DND-41 (cell line): ENCODE measurements at regions not wholly inside any gene's neighbourhood (a gene's known extent, or its start where the extent isn't known, plus 50 kb on each side); places are given as distances from the start of the nearest gene placed in this dataset.

Source experiments
- ATAC-seq: fragments of 200-7000 bp; cut with Tn5 transposase; 3 replicates; pipeline ENCODE4 v1.9.1; 2021; ENCODE audit warnings: low read depth; ENCODE audit not compliant: insufficient read depth
- DNase-seq: peaks from one replicate; pipeline ENCODE4 v3.0.0-alpha.2; 2020
- H2AFZ ChIP-seq: 2 replicates; pipeline ENCODE4 v1.6.0; 2012; ENCODE audit warnings: low read depth, low read length
- H3K27ac ChIP-seq: 2 replicates; pipeline ENCODE4 v1.5.1; 2012; ENCODE audit warnings: low read length, inconsistent platforms
- H3K27me3 ChIP-seq: fragments of 200-600 bp; sonication (generic); 2 replicates; pipeline ENCODE4 v1.6.0; 2012; ENCODE audit warnings: low read length, mild to moderate bottlenecking, inconsistent platforms; ENCODE audit not compliant: insufficient read depth, poor library complexity
- H3K36me3 ChIP-seq: 2 replicates; pipeline ENCODE4 v1.5.1; 2012; ENCODE audit warnings: low read length, inconsistent platforms; ENCODE audit not compliant: insufficient read depth
- H3K4me1 ChIP-seq: 2 replicates; pipeline ENCODE4 v1.5.1; 2012; ENCODE audit warnings: mild to moderate bottlenecking, low read length; ENCODE audit not compliant: insufficient read depth
- H3K4me2 ChIP-seq: 2 replicates; pipeline ENCODE4 v1.6.0; 2012; ENCODE audit warnings: mild to moderate bottlenecking, moderate library complexity, low read length, inconsistent platforms; ENCODE audit not compliant: insufficient read depth
- H3K4me3 ChIP-seq, 2 experiments: fragments of 200-600 bp in 1 of 2; shearing (Covaris generic) in 1 of 2; 2 replicates each; pipeline ENCODE4 v1.5.1; 2012 to 2016; ENCODE audit warnings: inconsistent platforms in 2 of 2, low read length in 2 of 2, mild to moderate bottlenecking in 2 of 2, low read depth in 1 of 2, moderate library complexity in 1 of 2
- H3K79me2 ChIP-seq: 2 replicates; pipeline ENCODE4 v1.6.0; 2012; ENCODE audit warnings: low read length, inconsistent platforms; ENCODE audit not compliant: insufficient read depth
- H3K9ac ChIP-seq: 2 replicates; pipeline ENCODE4 v1.6.0; 2012; ENCODE audit warnings: low read depth, mild to moderate bottlenecking, inconsistent platforms, low read length, moderate library complexity
- H3K9me3 ChIP-seq: 2 replicates; pipeline ENCODE4 v1.5.1; 2012; ENCODE audit warnings: low read length, moderate library complexity, mild to moderate bottlenecking, inconsistent platforms; ENCODE audit not compliant: insufficient read depth, severe bottlenecking
- H4K20me1 ChIP-seq: 2 replicates; pipeline ENCODE4 v1.6.0; 2012; ENCODE audit warnings: low read length; ENCODE audit not compliant: insufficient read depth
- EZH2 ChIP-seq: IDR thresholded peaks from 3 replicates; pipeline ENCODE4 v1.6.1; 2012; ENCODE audit warnings: borderline replicate concordance, low read depth, mild to moderate bottlenecking, moderate library complexity, low read length, inconsistent platforms; ENCODE audit not compliant: severe bottlenecking
- TF ChIP-seq, protein P1 (sequence below): IDR thresholded peaks from 2 replicates; pipeline ENCODE4 v1.5.1; 2012; ENCODE audit warnings: borderline replicate concordance, low read length, moderate library complexity, mild to moderate bottlenecking; ENCODE audit not compliant: poor library complexity, severe bottlenecking; ENCODE audit errors: extremely low read depth

- Histone ChIP-seq H3K4me3 (no peak overlapping the region), H3K4me2 (no peak overlapping the region), H3K27ac (no peak overlapping the region), H3K79me2 (no peaks in the 10 kb centered on the region), H3K9ac (no peak overlapping the region), H3K27me3 (no peaks in the 10 kb centered on the region), H3K9me3 (no peaks in the 10 kb centered on the region), H4K20me1 (no peaks in the 10 kb centered on the region), H3K36me3 (no peaks in the 10 kb centered on the region), H3K4me1 (no peaks in the 10 kb centered on the region), H2AFZ (no peak overlapping the region)
- TF ChIP-seq, protein P1, sequence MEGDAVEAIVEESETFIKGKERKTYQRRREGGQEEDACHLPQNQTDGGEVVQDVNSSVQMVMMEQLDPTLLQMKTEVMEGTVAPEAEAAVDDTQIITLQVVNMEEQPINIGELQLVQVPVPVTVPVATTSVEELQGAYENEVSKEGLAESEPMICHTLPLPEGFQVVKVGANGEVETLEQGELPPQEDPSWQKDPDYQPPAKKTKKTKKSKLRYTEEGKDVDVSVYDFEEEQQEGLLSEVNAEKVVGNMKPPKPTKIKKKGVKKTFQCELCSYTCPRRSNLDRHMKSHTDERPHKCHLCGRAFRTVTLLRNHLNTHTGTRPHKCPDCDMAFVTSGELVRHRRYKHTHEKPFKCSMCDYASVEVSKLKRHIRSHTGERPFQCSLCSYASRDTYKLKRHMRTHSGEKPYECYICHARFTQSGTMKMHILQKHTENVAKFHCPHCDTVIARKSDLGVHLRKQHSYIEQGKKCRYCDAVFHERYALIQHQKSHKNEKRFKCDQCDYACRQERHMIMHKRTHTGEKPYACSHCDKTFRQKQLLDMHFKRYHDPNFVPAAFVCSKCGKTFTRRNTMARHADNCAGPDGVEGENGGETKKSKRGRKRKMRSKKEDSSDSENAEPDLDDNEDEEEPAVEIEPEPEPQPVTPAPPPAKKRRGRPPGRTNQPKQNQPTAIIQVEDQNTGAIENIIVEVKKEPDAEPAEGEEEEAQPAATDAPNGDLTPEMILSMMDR = no peak
- no peak for TF ChIP-seq EZH2
- ATAC-seq = no peak
- DNase-seq = no peak
Measured at GRCh38 chr12:13676880-13677279, 304.5 kb downstream of the GRIN2B start.

DNA sequence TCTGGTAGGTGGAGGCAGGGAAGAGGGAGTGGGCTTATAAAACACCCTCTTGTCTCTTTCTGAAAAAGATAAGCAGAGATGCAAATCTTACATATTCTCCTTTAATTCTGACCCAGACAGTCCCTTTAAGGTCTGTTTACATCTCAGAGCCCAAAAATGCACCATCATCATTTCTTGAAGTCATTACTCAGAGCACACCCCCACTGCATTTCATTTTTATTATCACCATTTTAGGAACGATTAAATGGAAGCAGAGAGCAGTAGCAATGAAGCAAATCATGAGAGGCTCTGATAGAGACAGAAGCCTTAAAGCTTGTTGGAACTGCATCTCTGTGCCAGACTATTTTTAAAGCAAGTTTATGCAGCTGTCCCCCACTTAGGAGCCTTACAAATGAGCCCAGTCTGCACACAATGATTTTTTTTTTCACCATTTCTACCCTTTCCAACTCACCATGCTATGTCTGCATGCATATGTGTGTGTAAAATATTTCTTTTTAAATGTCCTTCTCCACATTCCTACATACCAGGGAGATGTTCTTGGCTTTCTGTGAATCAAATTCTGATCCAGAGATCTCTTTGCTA lies 311.0 kb downstream of the GRIN2B start:
- Histone ChIP-seq H3K9me3 (no peaks in the 10 kb centered on the region), H3K9ac (no peak overlapping the region), H3K27me3 (peaks cover 2% of the 10 kb centered on the region), H3K4me3 (no peak overlapping the region), H3K79me2 (no peaks in the 10 kb centered on the region), H3K27ac (no peak overlapping the region), H3K4me1 (no peaks in the 10 kb centered on the region), H3K36me3 (no peaks in the 10 kb centered on the region), H4K20me1 (no peaks in the 10 kb centered on the region), H2AFZ (no peak overlapping the region), H3K4me2 (no peak overlapping the region)
- no peak for TF ChIP-seq EZH2
- TF ChIP-seq, protein P1 = no peak
- no peak for ATAC-seq
- no peak for DNase-seq

GRCh38 chr12:13668880-13669279 lies 312.5 kb downstream of the GRIN2B start:
- no peak for DNase-seq
- peaks cover 2% of the 10 kb centered on the region for H3K27me3 ChIP-seq
- H3K4me1 ChIP-seq = no peaks in the 10 kb centered on the region
- H3K79me2 ChIP-seq = no peaks in the 10 kb centered on the region
- H3K9ac ChIP-seq = no peak overlapping the region
- H2AFZ ChIP-seq = no peak overlapping the region
- H3K36me3 ChIP-seq = no peaks in the 10 kb centered on the region
- H3K9me3 ChIP-seq = no peaks in the 10 kb centered on the region
- TF ChIP-seq EZH2 = no peak
- TF ChIP-seq, protein P1 = no peak
- H3K27ac ChIP-seq = no peak overlapping the region
- no peak overlapping the region for H3K4me2 ChIP-seq
- no peak overlapping the region for H3K4me3 ChIP-seq
- H4K20me1 ChIP-seq = no peaks in the 10 kb centered on the region
- ATAC-seq = no peak

DNA sequence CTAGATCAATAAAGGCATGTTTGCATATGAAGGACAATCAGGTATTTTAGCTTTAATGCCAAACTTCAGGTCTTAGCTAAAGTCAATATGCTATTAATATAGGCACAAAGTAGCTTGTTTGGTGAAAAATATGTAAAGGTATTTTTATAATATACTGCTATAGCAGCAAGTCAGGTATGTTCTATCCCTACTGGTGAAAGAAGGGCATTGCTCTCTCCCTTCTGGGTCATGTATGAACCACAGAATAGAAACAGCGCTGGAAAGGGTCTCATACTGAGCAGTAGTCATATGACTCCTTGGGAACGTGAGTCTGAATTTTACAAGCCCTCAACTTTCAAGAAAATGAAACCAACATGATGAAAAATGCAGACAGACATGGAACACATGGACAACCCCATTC lies 314.6 kb downstream of the GRIN2B start:
- no peak for TF ChIP-seq EZH2
- TF ChIP-seq, protein P1 = no peak
- H3K9ac ChIP-seq = no peak overlapping the region
- DNase-seq (no peak), ATAC-seq (no peak)
- peaks cover 2% of the 10 kb centered on the region for H3K27me3 ChIP-seq
- no peaks in the 10 kb centered on the region for H3K79me2 ChIP-seq
- H3K4me1 ChIP-seq = no peaks in the 10 kb centered on the region
- no peak overlapping the region for H2AFZ ChIP-seq
- no peaks in the 10 kb centered on the region for H3K9me3 ChIP-seq
- H4K20me1 ChIP-seq = no peaks in the 10 kb centered on the region
- H3K27ac ChIP-seq = no peak overlapping the region
- no peak overlapping the region for H3K4me3 ChIP-seq
- H3K36me3 ChIP-seq = no peaks in the 10 kb centered on the region
- no peak overlapping the region for H3K4me2 ChIP-seq
